ENCODE measurements at regions not wholly inside any gene's neighbourhood (a gene's known extent, or its start where the extent isn't known, plus 50 kb on each side); places are given as distances from the start of the nearest gene placed in this dataset.

GRCh38 chr6:54465649-54466300, 157.5 kb downstream of the TINAG start:
- Histone ChIP-seq H3K9me2 (ENCODE audit: low read depth, low read length) (no peaks in the 10 kb centered on the region), H2AFZ (ENCODE audit: low read length) (no peak overlapping the region), H4K20me1 (ENCODE audit: insufficient read depth, low read length) (no peaks in the 10 kb centered on the region), H3K27ac (ENCODE audit: low read depth, low read length, poor library complexity, severe bottlenecking) (no peak overlapping the region), H3K9ac (ENCODE audit: low read length) (no peak overlapping the region), H3K9me3 (ENCODE audit: low read length) (no peaks in the 10 kb centered on the region), H3K36me3 (ENCODE audit: insufficient read depth, low read length) (no peaks in the 10 kb centered on the region), H3K4me2 (ENCODE audit: low read length) (no peak overlapping the region), H3K27me3 (ENCODE audit: insufficient read depth, low read length) (no peaks in the 10 kb centered on the region), H3K4me3 (ENCODE audit: low read depth, low read length, poor library complexity, severe bottlenecking) (no peak overlapping the region), H3F3A (ENCODE audit: insufficient read depth, low read length) (no peaks in the 10 kb centered on the region), H3K4me1 (ENCODE audit: insufficient read depth, low read length, severe bottlenecking) (no peaks in the 10 kb centered on the region), H3K79me2 (ENCODE audit: insufficient read depth, low read length) (no peaks in the 10 kb centered on the region)
- no peak for TF ChIP-seq EZH2 (IDR thresholded peaks at IDR 0.05; ENCODE audit: borderline replicate concordance, low read length)
- TF ChIP-seq CTCF (IDR thresholded peaks at IDR 0.05; ENCODE audit: low read length): no peak

- Histone ChIP-seq H3F3A (ENCODE audit: insufficient read depth, low read length) (no peaks in the 10 kb centered on the region), H3K9me2 (ENCODE audit: low read depth, low read length) (no peaks in the 10 kb centered on the region), H3K9me3 (ENCODE audit: low read length) (no peaks in the 10 kb centered on the region), H3K9ac (ENCODE audit: low read length) (no peak overlapping the region), H3K27ac (ENCODE audit: low read depth, low read length, poor library complexity, severe bottlenecking) (no peak overlapping the region), H3K4me1 (ENCODE audit: insufficient read depth, low read length, severe bottlenecking) (no peaks in the 10 kb centered on the region), H3K36me3 (ENCODE audit: insufficient read depth, low read length) (no peaks in the 10 kb centered on the region), H3K79me2 (ENCODE audit: insufficient read depth, low read length) (no peaks in the 10 kb centered on the region), H3K27me3 (ENCODE audit: insufficient read depth, low read length) (no peaks in the 10 kb centered on the region), H3K4me3 (ENCODE audit: low read depth, low read length, poor library complexity, severe bottlenecking) (no peak overlapping the region), H4K20me1 (ENCODE audit: insufficient read depth, low read length) (no peaks in the 10 kb centered on the region), H2AFZ (ENCODE audit: low read length) (no peak overlapping the region), H3K4me2 (ENCODE audit: low read length) (no peak overlapping the region)
- TF ChIP-seq CTCF (IDR thresholded peaks at IDR 0.05; ENCODE audit: low read length): no peak
- TF ChIP-seq EZH2 (IDR thresholded peaks at IDR 0.05; ENCODE audit: borderline replicate concordance, low read length): no peak
Observed at GRCh38 chr6:54467384-54467783, 159.1 kb downstream of the TINAG start.

- Histone ChIP-seq H4K20me1 (ENCODE audit: insufficient read depth, low read length) (no peaks in the 10 kb centered on the region), H3K27ac (ENCODE audit: low read depth, low read length, poor library complexity, severe bottlenecking) (no peak overlapping the region), H3K4me1 (ENCODE audit: insufficient read depth, low read length, severe bottlenecking) (no peaks in the 10 kb centered on the region), H3F3A (ENCODE audit: insufficient read depth, low read length) (no peaks in the 10 kb centered on the region), H3K4me2 (ENCODE audit: low read length) (no peak overlapping the region), H3K9me2 (ENCODE audit: low read depth, low read length) (no peaks in the 10 kb centered on the region), H3K27me3 (ENCODE audit: insufficient read depth, low read length) (no peaks in the 10 kb centered on the region), H3K79me2 (ENCODE audit: insufficient read depth, low read length) (no peaks in the 10 kb centered on the region), H3K9me3 (ENCODE audit: low read length) (no peaks in the 10 kb centered on the region), H3K9ac (ENCODE audit: low read length) (no peak overlapping the region), H2AFZ (ENCODE audit: low read length) (no peak overlapping the region), H3K4me3 (ENCODE audit: low read depth, low read length, poor library complexity, severe bottlenecking) (no peak overlapping the region), H3K36me3 (ENCODE audit: insufficient read depth, low read length) (no peaks in the 10 kb centered on the region)
- no peak for TF ChIP-seq EZH2 (IDR thresholded peaks at IDR 0.05; ENCODE audit: borderline replicate concordance, low read length)
- TF ChIP-seq CTCF (IDR thresholded peaks at IDR 0.05; ENCODE audit: low read length): no peak
Observed at GRCh38 chr6:54473328-54473727, 165.1 kb downstream of the TINAG start.

All from OCI-LY1 (cell line).